H1 (cell line): ENCODE measurements at regions not wholly inside any gene's neighbourhood (a gene's known extent, or its start where the extent isn't known, plus 50 kb on each side); places are given as distances from the start of the nearest gene placed in this dataset.

Experiments used
- CHD7 ChIP-seq: fragments of 300-600 bp; sonication (generic); IDR thresholded peaks from 2 replicates; pipeline ENCODE4 v1.7.1; 2012; ENCODE audit warnings: low read length, moderate library complexity, mild to moderate bottlenecking, inconsistent platforms; ENCODE audit not compliant: insufficient replicate concordance
- JUND ChIP-seq: IDR thresholded peaks from 2 replicates; pipeline ENCODE4 v1.6.1; 2011; ENCODE audit warnings: mild to moderate bottlenecking, improper control_type of control experiment, low read length
- SP1 ChIP-seq: IDR thresholded peaks from 2 replicates; pipeline ENCODE4 v1.6.1; 2011; ENCODE audit warnings: low read depth, low read length

GRCh38 chr18:25734336-25734735 lies 356.1 kb downstream of the SS18 start (continued):
- TF ChIP-seq CHD7: peak; percentile 65
- TF ChIP-seq JUND: no peak
- 0 out of 2 replicates have a peak, but pooled peaks have one; percentile 28 for TF ChIP-seq SP1
